ENCODE measurements at regions not wholly inside any gene's neighbourhood (a gene's known extent, or its start where the extent isn't known, plus 50 kb on each side); places are given as distances from the start of the nearest gene placed in this dataset.

- TF ChIP-seq CTCF (IDR thresholded peaks at IDR 0.05) (no peak), POLR2A (IDR thresholded peaks at IDR 0.05) (no peak), POLR2AphosphoS5 (IDR thresholded peaks at IDR 0.05) (no peak)
These were observed 157.9 kb downstream of the MRPL14 start for GRCh38 chr6:43969158-43969981.

Data from prostate gland (tissue), 2 donors.